GM21825 (cell line): ENCODE measurements at regions not wholly inside any gene's neighbourhood (a gene's known extent, or its start where the extent isn't known, plus 50 kb on each side); places are given as distances from the start of the nearest gene placed in this dataset.

ENCODE experiments used
- ATAC-seq: cut with Tn5 transposase; IDR thresholded peaks from one replicate; pipeline ENCODE4 v1.9.1; 2021; ENCODE audit warnings: mild to moderate bottlenecking, moderate library complexity; ENCODE audit not compliant: unreplicated experiment

DNA sequence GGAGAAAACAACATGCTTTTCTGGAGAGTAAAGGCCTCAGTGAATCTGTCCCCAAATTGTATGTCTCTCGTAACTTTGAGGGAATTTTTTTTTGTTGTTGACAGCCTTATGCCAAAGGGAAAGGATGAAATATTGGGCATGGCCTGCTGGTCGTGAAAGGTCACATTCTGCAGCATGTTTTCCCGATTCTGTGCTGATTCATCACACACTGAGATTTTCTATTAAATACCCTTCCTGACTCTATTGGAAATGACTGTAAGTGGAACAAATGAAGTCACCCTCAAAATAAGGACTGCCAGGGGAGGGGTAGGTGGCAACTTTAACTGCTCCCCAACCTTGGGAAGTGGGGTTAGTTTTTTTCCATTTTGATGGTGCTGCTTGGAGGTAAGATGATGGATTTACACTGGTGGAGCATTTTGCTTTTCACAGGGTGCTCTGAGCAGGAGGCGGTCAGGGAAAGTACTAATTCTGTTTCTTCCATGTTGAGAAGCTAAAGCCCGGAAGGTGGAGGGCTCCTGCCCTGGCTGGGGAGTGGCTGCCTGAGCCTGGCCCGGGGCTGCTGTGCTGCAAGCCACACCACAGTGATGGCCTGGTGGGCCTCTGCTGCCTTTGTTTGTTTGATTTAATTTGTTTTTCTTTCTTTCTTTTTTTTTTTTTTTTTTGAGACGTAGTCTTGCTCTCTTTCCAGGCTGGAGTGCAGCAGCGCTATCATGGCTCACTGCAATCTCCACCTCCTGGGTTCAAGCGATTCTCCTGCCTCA is 116.8 kb upstream of the SPATA13 start:
- no peak for ATAC-seq

DNA sequence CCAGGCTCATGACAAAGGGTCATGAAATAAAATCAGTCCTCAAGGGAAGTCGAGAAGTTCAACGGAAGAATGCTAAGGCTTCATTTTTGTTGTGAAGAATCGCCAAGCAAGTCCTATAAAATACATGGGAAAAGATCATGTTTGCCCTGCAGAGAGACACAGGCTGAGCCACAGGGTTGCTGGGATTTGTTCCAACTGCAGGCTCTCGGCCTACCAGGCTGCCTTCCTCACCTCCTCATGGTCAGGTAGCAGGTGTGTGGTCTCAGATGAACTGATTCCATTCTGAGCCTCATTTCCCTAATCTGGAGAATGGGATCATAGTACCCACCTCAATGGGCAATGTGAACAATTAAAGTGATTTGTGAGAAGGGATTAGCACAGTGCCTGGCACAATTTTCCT is 114.9 kb upstream of the SPATA13 start:
- ATAC-seq = no peak

DNA sequence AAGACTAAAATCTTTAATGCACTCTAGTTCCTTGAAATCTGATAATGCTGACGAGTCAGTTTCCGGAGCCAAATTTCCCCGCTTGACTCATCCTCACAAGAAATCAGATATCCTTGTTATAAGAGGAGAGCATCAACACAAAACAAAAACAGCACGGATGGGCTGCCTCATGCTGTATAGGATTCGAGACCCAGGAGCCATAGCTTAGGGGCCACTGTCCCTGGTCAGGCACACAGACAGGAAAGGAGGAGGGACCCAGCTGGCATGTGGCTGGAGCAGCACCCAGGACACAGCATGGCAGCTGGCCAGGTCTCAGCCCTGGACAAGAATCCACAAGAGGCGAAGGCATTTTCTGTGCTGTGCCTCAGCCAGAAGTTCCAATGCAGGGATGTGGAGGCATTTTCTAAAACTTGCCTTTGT is 110.2 kb upstream of the SPATA13 start:
- no peak for ATAC-seq

DNA sequence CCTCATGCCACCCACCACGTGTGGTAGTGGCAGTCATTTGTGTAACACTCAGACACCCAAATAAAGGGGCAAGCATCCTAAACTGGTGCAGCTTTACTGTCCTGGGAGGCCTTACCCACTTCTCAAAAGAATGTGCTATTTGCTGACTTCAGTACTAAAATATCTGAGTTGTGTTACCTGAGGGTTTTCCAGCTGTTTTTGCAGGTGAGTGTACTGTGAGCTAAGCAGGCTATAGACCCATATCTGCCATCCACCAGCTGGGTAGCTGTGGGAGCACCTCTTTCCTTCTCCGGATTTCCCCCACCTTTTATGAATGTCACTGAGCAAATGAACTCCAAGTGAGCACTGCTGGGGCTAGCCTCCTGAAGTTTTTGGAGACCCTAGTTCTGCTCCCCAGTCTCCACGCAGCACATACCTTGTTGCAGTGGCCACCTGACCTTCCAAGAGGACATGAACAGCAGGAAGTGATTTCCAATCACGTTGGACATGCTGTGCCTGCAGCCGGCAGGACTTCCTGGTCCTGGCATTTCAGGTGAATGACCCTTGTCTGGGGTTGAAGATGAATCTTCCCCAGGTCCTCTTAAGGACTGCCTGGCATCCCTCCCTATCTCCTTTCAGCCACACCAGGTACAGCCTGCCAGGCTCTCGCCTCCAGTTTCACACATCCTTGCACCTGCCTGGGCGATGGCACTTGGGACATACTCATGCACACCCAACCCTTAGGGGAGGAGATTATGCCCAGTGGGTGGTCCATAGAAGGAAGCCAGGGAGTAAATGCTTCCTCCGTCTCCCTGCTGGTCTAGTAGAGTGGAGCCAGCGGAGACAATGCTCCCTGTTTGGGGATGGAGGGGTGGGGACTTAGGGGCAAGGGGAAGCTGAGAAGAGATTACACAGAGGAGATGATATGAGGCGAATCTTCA is 109.5 kb upstream of the SPATA13 start:
- no peak for ATAC-seq

DNA sequence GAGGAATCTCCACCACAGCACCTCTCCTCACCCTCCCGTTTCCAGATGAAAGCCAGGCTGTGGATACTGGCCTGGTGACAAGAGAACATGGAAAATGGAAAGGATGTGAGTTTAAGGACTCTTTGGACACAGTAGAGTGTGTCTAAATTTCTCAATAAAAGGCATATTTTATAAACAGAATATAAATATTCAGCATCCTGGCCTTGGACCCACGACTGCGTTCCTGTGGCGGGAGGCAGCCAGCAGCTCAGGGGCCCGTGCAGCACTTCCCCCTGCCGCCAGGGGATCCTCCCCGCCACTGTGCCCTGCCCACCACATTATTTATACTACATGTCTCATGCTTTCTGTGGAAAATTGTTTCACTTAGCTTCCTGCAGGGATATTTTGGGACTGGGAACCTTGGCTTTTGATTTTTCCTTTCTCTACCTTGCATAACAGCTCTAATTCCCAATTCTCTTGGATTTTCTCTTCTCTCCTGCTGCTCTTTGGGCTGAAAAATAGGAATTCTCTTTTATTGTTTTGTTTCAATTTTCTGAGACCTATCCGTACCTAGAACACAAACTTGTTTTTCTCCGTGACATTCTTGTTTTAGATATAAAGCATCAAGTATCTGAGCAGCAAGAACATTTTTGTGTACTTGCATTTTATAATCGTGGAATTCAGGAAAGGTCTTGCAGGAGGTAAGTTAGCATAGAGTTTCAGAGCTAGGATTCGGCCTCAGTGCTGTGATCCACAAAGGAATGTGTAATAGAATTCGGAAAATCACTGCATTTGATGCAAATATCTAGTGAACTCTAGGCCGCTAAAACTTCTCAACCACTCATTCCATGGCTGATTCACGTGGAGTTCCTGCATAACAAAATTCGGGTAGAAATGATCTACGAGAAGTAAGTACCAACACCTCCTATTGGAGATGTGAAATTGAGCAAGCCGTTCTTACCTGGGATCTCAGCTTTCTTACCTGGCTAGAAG is 107.7 kb upstream of the SPATA13 start:
- no peak for ATAC-seq

DNA sequence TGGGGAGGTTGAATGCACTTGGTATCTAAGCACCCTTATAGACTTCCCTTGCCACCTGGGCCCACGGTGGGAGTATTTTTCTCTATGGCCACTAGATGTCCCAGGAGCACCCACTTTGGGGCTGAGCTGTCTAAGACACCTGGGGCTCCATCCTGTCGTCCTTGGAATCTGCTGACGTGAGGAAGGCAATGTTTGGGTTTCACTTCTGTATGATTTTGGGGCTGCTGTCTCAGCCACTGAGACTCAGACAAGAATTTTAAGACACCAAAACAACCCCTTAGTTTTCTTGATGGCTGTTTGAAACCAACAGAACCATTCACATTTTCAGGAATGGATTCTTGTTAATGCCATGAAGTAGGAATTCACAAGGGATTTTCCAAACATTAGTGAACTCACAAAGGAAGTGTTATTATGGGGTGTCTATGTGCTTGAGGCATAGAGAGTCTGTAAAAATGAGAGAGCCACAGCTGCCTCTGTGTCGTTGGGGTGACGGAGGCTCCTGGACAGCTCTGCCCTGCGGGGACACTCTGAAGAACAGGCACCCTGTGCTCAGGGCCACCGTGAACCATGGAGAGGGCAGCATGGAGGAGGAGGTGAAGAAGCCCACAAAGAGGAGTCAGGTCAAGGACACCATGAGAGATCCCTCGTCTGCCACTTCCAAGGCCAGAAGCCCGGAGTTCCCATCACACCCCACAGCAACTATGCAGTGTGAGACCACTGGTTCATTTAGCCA is 106.8 kb upstream of the SPATA13 start:
- peak; percentile 87 for ATAC-seq

DNA sequence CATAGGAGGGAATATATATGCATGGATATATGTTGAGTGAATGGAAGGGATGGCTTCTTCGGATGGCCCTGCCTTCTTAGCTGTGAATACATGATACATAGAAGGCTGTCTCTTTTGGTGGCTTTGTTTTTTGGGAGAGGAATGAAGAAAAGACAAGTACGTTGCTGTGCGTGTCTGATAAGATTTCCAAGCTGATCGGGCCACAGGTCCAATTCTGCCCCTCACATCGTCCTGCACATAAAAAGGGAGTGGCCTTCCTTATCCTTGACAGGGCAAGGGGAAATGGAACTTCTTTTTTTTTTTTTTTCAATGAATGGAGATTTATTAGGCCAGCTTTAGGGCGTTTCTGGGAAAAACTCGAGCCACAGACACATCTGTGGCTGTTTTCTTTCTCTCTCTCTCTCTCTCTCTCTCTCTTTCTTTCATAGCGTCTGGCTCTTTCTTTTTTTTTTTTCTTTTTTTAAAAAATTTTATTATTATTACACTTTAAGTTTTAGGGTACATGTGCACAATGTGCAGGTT is 103.8 kb upstream of the SPATA13 start:
- ATAC-seq = no peak

DNA sequence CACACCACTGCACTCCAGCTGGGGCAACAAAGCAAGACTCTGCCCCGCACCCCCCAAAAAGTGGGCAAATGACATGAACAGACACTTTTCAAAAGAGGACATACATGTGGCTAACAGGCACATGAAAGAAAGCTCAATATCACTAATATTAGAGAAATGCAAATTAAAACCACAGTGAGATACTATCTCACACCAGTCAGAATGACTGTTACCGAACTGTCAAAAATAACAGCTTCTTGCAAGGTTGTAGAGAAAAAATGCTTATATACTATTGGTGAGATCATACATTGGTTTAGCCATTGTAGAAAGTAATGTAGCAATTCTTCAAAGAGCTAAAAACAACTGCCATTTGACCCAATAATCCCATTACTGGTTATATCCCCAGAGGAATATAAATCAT is 99.5 kb upstream of the SPATA13 start:
- ATAC-seq = no peak

DNA sequence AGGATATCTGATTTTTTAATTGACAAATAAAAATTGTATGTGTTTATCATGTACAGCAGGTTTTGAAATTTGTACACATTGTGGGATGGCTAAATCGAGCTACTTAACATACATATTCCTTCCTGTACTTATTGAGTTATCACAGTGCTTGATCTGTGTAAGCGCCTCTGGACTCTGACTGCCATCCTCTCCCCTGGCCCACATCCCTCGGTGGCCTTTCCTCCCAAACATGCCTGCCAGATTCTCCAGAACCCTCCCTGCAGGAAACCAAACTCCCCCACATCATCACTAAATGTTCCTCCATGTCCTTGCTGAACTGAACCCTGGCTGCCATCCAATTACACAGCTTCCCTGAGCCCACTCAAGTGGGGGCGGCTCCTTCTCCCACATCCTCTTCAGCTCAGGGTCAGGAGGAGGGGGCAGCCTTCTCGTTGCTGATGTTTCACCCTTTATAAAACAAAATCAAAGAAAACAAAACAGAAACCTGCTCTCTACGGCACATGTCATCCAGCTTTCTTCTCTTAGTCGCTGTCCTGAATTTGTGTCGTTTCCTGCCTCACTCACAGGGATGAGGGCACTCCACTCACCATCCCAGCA is 97.1 kb upstream of the SPATA13 start:
- no peak for ATAC-seq

DNA sequence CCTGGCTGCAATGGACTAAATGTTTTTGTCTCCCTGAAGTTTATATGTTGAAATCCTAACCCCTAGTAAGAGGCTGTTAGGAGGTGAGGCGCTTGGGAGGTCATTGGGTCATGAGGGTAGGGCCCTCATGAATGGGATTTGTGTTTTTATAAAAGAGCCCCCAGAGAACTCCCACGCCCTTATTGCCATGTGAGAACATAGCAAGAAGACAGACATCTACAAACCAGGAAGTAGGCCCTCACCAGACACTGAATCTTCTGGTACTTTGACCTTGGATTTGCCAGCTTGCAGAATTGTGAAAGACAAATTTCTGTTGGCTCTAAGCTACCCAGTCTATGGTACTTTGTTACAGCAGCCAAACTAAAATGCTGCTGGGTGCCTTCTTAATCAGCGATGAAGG is 96.1 kb upstream of the SPATA13 start:
- ATAC-seq = no peak

DNA sequence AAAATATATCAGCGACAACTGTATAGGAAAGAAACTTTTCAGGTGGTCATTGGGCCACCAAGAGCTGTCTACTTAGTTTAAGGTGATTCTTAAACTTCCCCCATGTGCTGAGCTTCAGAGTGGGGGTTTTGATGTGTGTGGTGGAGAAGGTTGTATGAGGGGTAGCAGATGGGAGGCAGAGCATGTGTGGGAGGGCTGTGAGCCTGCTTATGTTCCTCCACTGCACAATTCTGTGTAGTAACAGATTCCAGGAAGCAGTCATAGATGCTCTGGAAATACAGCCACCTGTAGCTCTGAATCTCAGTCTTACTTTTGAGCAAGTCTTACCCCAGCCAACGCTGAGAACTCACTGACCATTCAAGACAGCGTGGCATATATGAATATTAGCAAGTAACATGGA is 95.3 kb upstream of the SPATA13 start:
- no peak for ATAC-seq

DNA sequence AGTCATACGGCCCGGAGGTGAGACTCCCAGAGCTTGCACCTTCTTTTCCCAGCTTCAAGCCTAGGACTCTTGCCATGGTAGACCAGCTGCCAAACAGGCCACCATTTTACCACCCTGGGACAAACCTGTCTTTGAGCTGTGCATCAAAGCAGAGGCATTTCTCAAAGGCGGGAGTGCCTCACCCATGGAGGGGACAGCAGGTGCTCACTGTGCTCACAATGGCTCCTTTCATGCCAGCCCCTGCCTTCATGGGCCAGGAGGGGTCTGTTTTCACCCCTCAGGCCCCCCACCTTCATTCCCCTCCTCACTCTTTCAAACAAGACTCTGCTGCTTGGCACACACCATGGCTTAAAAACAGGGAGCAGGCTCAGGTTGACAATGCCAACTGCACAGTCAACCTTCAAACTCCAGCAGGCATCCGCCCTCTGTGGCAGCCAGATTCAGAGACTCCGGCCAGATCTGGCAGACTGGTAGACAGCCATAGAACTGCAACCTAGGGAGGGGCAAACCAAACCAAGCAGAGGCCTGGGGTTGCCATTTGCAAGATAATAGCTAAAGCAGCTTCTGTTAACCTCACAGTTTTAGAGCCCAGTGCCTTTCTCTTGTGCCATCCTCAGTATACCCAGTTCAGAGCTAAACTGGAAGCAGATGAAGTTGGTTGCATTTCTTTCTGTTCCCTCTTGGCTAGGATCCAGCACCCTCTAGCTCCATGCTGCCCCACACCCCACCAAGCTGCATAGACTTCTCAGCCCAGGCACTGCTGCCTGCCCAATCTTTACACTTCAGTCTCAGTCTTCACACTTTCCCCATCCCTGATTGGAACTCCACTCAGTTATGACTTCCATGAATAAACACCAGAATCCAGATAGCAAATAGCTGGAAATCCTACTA is 93.9 kb upstream of the SPATA13 start:
- no peak for ATAC-seq

DNA sequence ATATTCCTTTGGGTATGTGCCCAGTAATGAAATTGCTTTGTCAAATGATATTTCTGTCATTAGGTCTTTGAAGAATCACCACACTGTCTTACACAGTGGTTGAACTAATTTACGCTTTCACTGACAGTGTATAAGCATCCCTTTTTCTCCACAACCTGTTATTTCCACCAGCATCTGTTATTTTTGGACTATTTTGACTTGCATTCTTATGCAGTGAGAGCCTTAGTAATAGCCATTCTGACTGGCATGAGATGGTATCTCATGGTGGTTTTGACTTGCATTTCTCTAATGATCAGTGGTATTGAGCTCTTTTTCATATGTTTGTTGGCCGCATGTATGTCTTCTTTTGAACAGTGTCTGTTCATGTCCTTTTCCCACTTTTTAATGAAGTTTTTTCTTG is 92.0 kb upstream of the SPATA13 start:
- ATAC-seq = no peak

DNA sequence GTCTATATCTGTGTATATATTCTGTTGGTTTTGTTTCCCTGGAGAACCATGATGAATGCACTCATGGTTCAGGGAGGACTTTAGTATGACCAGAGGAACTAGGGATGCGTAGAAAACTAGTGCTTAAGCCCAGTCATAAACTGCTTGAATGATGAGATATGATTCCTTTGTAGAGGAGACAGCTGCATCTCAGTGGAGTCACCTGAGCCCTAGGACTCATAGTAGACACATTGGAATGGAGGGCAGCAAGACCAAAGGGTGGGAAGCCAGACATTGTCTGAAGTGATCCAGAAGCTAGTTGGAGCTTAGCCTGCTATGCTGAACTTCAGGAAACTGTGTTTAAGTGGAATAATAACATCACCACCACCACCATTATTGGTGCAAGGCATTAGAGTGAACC is 89.5 kb upstream of the SPATA13 start:
- no peak for ATAC-seq

DNA sequence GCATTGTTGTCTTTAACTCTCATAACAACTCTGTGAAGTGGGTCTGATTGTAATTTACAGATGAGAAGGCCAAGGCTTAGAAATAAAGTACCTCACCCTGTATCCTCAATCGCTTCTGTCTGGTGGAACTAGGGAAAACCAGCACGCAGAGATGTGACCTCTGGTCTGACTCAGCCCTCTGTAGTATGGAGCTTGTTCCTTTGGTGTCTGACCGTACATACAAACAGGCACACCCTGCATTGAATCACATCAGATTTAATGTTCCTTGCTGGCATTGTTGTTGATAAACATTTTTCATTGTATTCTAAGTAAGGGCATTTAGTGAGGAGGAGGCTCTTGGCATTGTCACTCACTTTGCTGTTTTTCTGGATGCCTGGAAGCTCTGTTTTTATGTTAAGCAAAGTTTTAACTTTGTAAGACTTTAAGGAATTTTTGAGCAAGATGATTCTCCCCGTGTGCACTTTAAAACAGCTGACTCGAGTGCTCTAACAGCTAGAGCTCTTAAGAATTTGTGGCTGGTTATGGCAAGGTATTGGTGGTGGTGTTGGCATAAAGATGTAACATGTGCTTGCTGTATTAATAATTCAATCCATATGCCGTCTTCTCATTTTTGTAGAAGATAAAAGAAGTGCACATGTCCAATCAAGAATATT is 89.0 kb upstream of the SPATA13 start:
- ATAC-seq = no peak

DNA sequence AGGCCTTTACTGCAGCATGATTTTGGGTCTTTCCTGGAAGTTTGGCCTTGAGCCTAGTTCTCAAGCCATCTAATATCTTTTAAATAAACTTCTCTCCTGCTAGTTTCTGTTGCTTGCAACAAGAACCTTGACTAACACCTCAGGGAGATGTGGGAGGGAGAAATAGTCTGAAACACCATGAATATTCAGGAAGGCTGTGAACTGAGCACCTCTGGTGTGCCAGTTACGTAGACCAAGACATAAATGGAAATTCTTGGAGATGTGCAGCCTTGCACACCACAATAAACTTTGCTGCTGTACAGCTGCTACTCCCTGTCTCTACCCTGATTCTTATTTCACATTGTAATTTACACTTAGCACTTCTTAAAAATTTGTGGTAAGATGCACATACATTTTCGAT is 86.9 kb upstream of the SPATA13 start:
- no peak for ATAC-seq

DNA sequence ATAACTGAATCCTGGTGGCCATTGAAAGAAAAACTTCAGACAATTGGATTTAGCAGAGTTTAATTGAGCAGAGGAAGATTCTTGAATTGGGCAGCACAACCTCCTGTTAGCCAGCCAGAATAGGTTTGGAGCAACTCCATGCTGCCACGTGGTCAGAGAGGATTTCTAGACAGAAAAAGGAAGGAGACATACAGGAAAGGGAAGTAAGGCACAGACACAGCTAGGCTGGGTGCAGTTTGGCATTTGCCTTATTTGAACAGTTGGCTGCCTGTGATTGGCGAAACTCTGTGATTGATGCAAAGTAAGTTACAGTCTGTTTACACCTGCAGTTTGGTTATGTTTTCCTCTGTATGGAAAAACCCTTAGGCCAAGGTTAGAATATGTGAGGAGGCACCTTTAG is 85.8 kb upstream of the SPATA13 start:
- ATAC-seq = no peak
